Upper lobe of left lung (tissue), 4 donors: ENCODE measurements at regions not wholly inside any gene's neighbourhood (a gene's known extent, or its start where the extent isn't known, plus 50 kb on each side); places are given as distances from the start of the nearest gene placed in this dataset.

Experiments used
- CTCF ChIP-seq, 6 experiments: fragments of 450-650 bp in 4 of 6; fragments of 200-600 bp in 2 of 6; sonication (generic) in 2 of 6; IDR thresholded peaks; one replicate each; pipeline ENCODE4 v1.5.1; 2016 to 2019; ENCODE audit warnings: antibody characterized with exemption in 6 of 6
- POLR2A ChIP-seq, 4 donors: fragments of 450-650 bp; IDR thresholded peaks; one replicate each; pipeline ENCODE4 v1.5.1; 2016 to 2017; ENCODE audit warnings: antibody characterized with exemption in 4 of 4, mild to moderate bottlenecking in 2 of 4

- TF ChIP-seq POLR2A (IDR thresholded peaks at IDR 0.05) (no peak), CTCF (IDR thresholded peaks at IDR 0.05) (no peak)
Observed at GRCh38 chr2:21289989-21290388, 166.2 kb downstream of the TDRD15 start.
